Activated naive CD4-positive, alpha-beta T cell (primary cell): ENCODE measurements at regions not wholly inside any gene's neighbourhood (a gene's known extent, or its start where the extent isn't known, plus 50 kb on each side); places are given as distances from the start of the nearest gene placed in this dataset.
"Not testable (repeated sequence)": the region's sequence is repeated elsewhere in the genome, so short reads cannot be mapped to it uniquely, and the experiment has no call there.

ENCODE experiments used
- DNase-seq, 4 experiments: peaks; one replicate each; lab custom pipeline; 2025; lab: John Stamatoyannopoulos, UW

DNA sequence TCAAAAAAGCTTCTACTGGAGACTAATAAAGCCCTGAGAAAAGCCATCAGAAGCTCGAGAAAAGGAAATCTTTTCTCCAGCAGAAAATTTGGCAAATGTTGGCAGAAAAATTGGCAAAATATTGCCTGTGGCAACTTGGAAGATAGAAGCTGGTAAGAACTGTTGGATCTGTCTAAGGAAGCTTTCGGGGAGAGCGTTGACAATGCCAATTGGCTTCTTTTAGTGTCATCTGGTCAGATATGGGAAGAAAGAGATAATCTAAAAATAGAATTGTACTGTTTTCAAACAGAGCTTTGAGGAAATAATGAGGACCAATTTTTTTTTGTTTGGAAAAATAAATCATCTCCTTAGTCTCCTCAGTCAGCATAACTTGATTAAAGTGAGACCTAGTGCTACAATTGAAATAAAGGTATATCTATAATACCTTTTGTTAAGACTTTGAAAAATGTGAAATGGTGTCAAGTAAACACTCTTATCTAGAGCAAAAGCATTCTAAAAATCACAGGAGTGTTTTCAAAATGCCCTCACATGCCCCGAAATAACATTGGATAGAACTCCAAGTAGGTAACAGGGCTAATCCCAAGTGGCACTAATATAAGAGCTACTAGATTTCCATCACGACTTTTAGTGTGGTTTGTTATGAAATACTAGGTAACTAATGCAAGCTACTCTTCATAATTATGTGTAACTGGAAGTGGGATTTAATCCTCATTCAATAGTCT is 882.2 kb upstream of the B3GALT2 start:
- DNase-seq, result no peak

DNA sequence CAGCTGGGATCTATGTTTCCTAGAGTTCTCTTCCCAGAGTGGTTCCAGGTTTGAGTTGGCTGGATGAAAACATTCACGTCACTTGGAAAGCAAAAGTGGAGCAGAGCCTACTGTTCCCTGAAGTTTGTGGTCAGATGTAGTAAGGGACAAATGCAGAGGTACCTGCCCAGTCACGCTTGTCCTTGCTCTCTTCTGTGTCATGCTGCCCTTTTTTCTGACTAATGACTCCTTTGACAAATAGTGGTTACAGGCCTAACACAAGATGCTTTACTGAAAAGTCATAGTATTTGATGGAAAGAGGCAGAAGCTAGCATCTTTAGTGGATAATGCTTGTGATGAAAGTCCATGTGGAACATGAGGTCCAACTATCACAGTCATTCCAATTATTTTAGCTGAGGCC is 881.4 kb upstream of the B3GALT2 start:
- no peak for DNase-seq

DNA sequence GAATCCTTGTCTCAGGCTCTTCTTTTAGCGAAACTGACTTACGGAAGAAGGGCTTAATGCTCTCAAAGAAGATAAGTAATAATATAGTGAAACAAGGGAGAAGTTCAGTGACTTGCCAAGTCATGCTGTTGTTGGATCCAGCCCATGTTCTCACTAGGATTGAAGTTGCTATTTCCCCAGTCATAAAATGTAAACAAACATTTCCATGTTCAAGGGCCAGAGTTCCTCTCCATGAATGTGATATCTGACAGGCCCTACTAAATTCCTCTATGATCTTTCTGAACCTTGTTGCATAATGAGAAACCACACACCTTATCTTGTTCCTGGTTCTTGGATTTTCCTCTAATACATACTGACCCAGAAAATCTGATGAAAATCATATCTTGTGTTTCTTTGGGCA is 876.5 kb upstream of the B3GALT2 start:
- DNase-seq, result no peak

GRCh38 chr1:194062526-194062925 is 876.1 kb upstream of the B3GALT2 start:
- DNase-seq, result no peak

DNA sequence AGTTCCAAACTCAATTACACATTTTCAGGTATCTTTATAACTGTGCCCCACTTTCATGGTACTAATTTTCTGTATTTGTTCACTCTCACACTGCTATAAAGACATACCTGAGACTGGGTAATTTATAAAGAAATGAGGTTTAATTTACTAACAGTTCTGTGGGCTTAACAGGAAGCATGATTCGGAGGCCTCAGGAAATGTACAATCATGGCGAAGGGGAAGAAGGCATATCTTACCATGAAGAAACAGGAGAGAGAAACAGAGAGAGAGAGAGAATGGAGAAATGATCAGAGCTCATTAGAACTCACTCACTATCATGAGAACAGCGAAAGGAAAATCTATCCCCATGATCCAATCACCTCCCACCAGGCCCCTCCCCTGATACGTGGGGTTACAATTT is 874.1 kb upstream of the B3GALT2 start:
- DNase-seq, result no peak

DNA sequence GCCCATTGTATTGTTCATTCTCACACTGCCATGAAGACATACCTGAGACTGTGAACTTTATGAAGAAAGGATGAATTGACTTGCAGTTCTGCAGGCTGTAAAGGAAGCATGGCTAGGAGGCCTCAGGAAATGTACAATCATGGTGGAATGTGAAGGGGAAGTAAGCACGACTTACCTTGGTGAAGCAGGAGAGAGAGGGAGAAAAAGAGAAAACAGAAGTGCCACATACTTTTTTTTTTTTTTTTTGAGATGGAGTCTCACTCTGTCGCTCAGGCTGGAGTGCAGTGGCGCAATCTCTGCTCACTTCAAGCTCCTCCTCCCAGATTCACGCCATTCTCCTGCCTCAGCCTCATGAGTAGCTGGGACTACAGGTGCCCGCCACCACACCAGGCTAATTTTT is 871.9 kb upstream of the B3GALT2 start:
- not testable (repeated sequence) for DNase-seq

DNA sequence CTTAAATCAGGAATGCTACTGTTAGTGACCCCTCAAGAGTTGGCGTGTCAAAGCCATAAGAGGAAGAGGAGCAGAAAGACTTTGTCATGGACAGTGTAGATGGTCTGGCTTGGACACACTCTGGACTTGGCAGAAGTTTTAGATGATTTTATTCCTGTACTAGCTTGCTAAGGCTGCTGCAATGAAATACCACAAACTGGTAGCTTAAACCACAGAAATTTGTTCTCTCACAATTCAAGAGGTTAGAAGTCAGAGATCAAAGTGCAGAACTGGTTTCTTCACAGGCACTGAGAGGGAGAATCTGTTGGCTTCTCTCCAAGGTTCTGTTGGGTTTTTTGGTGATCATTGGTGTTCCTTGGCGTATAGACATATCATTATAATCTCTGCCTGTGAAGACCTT is 869.8 kb upstream of the B3GALT2 start:
- no peak for DNase-seq

- DNase-seq, result no peak
Measured at GRCh38 chr1:194055536-194055935, 869.1 kb upstream of the B3GALT2 start.

DNA sequence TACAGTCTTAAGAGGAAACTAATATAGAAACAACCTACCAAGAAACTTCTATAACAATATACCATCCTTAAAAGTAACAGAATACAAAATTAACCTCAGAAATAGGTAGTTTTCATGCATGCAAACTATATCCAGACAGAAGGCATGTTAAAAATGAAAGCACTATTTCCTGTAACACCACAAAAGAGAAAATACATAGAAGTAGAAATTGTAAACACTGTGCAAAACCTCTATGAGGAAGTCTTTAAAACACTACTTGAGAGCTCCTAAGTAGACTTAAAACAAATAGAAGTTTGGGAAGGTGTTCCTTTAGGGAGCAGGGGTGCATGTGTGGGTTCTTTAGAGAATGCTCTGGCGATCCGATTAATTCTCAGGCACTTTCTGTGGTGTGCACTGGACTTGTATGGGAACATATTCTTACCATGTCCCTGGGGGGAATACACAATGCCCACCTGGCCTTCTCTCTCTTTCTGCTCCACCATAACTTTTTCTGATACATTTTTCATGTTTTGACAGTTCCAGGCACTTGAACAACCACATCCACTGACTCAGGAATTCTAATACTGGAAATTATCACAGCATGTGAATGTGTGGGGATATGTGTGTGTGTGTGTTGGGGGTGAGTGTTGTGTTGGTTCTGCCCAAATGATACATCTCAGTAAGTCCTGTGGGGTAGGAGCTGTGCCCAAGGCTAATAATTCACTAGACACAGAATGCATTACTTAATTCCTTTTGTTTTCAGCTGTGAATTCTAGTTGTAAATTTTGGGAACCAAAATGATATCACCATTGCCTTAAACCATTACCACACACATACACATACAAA is 866.3 kb upstream of the B3GALT2 start:
- no peak for DNase-seq

GRCh38 chr1:194047921-194048320 is 861.5 kb upstream of the B3GALT2 start:
- DNase-seq, result no peak

- DNase-seq, result no peak
Measured at GRCh38 chr1:194047206-194047605, 860.8 kb upstream of the B3GALT2 start.

DNA sequence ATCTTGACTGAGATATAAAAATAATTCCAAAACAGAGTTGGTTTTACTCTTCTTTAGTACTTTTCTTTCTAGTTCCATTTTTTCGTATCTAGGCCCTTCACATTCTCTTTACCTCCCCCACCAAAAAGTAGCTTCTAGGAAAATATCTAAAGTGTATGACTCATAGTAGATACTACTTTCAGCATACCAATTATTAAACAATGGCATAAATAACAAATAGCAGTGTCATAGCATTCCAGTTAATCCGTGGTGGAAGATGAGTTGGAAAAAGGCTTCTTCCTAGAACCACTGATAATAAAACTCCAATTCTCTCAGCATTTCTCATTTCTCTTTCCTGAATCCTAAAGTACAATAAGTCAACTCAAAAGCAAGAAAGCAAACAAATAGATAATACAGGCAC is 859.0 kb upstream of the B3GALT2 start:
- no peak for DNase-seq

GRCh38 chr1:194044892-194045291 is 858.5 kb upstream of the B3GALT2 start:
- no peak for DNase-seq

DNA sequence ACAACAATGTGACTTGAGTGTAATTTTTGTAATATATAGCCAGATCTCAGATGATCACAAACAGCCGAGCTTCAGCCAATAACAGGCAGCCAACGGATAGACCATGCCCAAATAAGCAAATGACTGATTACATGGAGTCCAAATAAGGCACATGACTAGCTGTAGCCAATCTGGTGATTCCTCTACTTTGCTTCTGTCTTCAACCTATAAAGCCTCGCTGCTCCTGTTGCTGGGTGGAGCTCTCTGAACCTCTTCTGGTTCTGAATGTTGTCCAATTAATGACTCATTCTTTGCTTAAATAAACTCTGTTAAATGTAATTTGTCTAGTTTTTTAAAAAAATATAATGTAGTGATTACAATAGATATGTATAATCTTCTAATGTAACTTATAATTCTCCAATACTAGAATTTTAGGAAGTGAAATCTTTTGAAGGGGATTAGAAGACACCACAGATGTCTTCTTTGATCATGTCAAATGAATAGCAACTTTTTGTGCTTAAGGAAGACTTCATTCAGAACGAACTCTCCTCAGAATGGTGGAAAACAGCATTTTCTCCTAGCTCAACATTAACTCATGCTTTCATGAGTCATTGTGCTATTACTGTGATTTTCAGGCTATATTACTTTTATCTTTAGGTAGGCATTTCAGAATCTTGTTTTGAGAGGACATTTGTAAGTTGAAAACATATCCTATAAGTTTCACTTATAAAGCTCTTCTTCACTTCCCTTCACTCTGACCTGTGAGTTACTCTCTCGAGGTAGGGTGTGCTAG is 857.8 kb upstream of the B3GALT2 start:
- DNase-seq, result no peak

DNA sequence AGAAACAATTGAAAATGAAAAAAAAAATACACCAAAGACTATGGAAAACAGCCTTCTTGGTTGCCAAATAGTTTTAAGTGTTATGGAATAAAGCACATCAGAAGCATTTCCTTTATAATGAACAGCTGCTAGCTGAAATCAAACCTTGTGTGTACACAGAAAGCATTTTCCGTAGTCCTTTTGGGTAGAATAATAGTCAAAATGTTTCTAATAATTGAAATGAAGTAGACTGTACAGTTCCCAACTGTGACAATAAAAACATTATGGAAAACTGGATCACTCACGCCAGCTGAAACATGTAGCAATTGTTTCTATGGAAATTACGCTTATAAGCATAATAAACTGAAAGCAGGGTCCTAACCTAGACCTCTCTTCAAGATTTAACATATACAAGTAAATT is 856.3 kb upstream of the B3GALT2 start:
- DNase-seq, result no peak

DNA sequence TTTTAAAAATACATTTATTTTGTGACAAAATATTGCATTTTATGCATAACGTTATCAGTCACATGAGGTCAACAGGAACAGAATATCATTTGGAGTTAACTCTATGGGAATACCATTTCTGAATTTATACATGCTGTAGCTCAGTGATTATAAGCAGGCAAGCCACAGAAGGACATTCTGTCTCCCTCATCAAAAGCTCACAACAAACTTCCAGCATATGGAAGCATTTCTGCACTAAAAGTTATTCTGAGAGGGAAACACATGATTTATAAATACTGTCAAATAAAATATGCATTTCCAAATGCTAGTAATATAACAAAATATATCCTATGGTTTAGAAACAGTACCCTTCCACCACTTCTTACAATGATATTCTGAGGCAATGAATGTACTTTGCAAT is 854.1 kb upstream of the B3GALT2 start:
- no peak for DNase-seq

DNA sequence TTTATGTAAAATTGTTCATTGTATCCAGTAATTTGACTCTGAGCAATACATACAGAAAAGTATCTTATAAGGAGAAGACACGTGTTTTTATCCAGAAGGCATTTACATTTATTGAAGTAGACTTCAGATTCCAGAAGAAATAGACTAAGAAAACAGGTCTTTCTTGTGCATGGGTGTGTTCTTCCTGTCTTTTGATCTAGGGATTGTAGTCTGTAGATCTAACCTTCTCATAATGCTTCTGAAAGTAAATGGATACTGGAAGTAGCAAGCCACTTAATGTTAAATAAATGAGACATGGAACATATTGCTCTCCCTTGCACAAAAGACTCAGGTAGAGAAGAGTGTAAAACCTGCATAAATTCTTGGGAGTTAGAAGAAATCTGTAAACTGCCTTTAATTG is 853.2 kb upstream of the B3GALT2 start:
- DNase-seq, result no peak

DNA sequence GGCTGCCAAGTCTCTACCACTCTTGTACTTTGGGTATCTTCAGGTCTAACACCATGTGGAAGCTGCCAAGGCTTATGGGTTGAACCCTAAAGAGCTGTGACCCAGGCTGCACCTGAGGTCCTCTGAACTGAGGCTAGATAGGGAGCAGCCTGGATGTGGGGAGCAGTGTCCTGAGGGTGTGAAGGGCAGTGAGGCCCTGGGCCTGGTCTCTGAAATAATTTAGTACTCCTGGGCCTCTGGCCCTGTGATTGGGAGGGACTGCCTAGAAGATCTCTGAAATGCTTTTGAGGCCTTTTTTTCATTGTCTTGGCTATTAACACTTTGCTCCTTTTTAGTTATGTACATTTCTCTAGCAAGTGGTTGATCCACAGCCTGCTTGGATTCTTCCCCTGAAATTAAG is 847.2 kb upstream of the B3GALT2 start:
- DNase-seq, result no peak

DNA sequence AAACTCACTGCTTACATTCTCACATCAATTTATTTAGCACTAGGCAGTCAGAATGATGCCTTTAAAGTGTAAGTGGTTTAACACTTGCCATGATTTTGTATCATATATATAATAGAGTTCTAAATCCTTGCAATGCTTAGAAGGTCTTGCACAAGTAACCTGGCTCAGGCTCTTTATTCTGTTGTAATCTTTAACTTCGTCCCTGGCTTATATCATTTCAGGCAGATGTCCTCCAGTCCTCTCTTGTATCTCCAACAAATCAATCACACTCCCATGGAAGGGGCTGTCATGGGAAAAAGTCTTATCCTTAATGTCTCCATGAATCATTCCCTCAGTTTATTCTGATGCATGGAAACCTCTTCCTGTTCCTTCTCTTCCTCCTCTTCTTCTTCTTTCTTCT is 841.6 kb upstream of the B3GALT2 start:
- no peak for DNase-seq

GRCh38 chr1:194026422-194026821 is 840.0 kb upstream of the B3GALT2 start:
- DNase-seq, result no peak

DNA sequence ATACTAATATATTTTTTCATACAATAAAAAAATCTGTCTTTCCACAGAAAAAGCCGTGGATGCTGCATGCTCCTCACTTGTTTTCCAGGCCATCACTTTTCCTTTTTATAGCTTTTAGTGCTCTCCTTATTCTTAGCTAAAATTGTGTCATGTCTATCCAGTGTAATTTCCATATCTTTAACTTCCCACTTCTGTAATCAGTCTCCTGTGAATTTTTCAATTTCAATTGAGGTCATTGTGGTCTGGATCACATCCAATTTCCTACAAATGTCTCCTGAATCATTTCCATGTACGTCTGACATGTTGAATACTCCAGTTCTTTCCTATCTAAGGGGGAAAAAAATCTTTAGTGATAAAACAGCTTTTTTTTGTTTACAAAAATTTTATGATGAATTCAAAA is 838.2 kb upstream of the B3GALT2 start:
- DNase-seq, result no peak

DNA sequence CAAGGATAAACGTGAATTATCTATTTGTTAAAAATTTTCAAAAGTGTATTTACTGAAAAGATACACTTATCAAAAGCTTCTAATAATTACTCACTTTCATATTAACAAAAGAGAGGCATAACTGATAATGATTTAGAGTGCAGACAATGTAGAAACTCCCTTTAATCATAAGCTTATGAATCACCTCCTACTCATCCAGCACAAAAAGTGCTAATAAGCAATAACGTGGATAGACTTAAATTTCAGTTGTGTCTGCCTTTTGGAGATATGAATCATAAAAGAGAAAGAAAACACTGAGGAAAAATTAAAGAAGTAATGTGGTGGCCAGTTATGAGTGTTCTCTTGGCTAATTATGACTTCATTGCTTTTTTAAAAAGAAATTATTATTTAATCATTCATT is 827.6 kb upstream of the B3GALT2 start:
- DNase-seq, result no peak

DNA sequence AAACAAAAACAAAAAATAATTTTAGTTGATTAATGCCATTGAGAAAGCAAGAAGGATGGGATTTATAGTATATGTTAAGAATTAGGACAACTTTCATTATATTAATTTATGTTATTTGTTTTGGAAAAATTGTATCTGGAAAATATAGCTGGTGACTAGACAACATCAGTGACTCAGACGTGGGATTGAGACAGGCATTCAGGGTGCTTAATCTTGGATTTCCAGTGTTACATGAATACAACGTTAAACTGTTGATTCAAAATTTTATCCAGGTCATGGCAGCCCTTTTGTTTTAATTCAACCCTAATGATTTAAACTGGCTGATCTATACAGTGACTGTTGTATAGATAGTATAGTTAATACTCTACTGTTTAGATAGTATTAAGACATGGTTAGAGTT is 827.1 kb upstream of the B3GALT2 start:
- no peak for DNase-seq
